HepG2 (cell line): ENCODE measurements at regions not wholly inside any gene's neighbourhood (a gene's known extent, or its start where the extent isn't known, plus 50 kb on each side); places are given as distances from the start of the nearest gene placed in this dataset.

Experiments
- ATAC-seq: fragments of 200-7000 bp; cut with Tn5 transposase; 3 replicates; pipeline ENCODE4 v1.9.1; 2020; ENCODE audit warnings: mild to moderate bottlenecking, moderate library complexity
- BruUV-seq: library from RNA; stranded (reverse); fragments of 400-500 nt; replicated peaks from 2 replicates; lab custom pipeline; 2021; lab: Mats Ljungman, UMichigan
- CTCF ChIA-PET: fragments of 300-600 bp; formaldehyde crosslinking; extraction: SDS; loops from one replicate; lab custom pipeline; 2021; ENCODE audit warnings: low total read pairs, inconsistent platforms, low intra/inter-chr PET ratio; lab: Yijun Ruan, JAX
- POLR2A ChIA-PET: fragments of 350-600 bp; sonication (Branson Sonifier 250); formaldehyde crosslinking; loops from one replicate; lab custom pipeline; 2020; ENCODE audit warnings: antibody characterized with exemption, inconsistent platforms; lab: Yijun Ruan, JAX
- DNase-seq: peaks from one replicate; pipeline ENCODE4 v3.0.0-alpha.2; 2015; ENCODE audit warnings: low spot score
- FAIRE-seq: peaks from 3 replicates; lab custom pipeline; 2011; peaks lifted over from hg19 to GRCh38; lab: Jason Lieb, UNC
- H2AFZ ChIP-seq: one replicate; pipeline ENCODE4 v1.6.1; 2011; ENCODE audit warnings: low read length, inconsistent platforms
- H3K27ac ChIP-seq: fragments of 300-600 bp; 3 replicates; pipeline ENCODE4 v1.8.0; 2011; ENCODE audit warnings: mixed run types, mild to moderate bottlenecking, mixed read lengths, low read length, inconsistent platforms; ENCODE audit not compliant: insufficient read depth; ENCODE audit errors: extremely low read length
- H3K27me3 ChIP-seq, 2 experiments: fragments of 200-600 bp in 1 of 2; 2 replicates in 1 of 2; 3 replicates in 1 of 2; pipeline versions ENCODE4 v1.6.0 to v1.8.0; 2011; ENCODE audit warnings: low read length in 2 of 2, mild to moderate bottlenecking in 2 of 2, moderate library complexity in 2 of 2, inconsistent platforms in 1 of 2; ENCODE audit not compliant: insufficient read depth in 2 of 2, control insufficient read depth in 1 of 2
- H3K36me3 ChIP-seq, 2 experiments: fragments of 200-600 bp in 1 of 2; replicated peaks in 1 of 2; 2 replicates in 1 of 2; 3 replicates in 1 of 2; pipeline versions ENCODE4 v1.5.1 to v1.8.0; 2011; ENCODE audit warnings: low read length in 2 of 2, inconsistent platforms in 1 of 2; ENCODE audit not compliant: insufficient read depth in 2 of 2, control insufficient read depth in 1 of 2
- H3K4me1 ChIP-seq: 2 replicates; pipeline ENCODE4 v1.5.1; 2012; ENCODE audit warnings: low read length, inconsistent platforms; ENCODE audit not compliant: insufficient read depth
- H3K4me2 ChIP-seq: 2 replicates; pipeline ENCODE4 v1.6.0; 2011; ENCODE audit warnings: low read depth, low read length, inconsistent platforms
- H3K4me3 ChIP-seq, 3 experiments: fragments of 200-600 bp in 1 of 3; sonication (generic), shearing (Covaris generic) in 1 of 3; replicated peaks in 1 of 3; 2 replicates each; pipeline ENCODE4 v1.5.1; 2011 to 2016; ENCODE audit warnings: low read length in 3 of 3, inconsistent platforms in 2 of 3, low read depth in 2 of 3, mild to moderate bottlenecking in 2 of 3, control low read depth in 1 of 3, mixed read lengths in 1 of 3; ENCODE audit not compliant: insufficient read depth in 1 of 3
- H3K79me2 ChIP-seq: one replicate; pipeline ENCODE4 v1.6.1; 2011; ENCODE audit warnings: low read length, inconsistent platforms; ENCODE audit not compliant: insufficient read depth
- H3K9ac ChIP-seq: 2 replicates; pipeline ENCODE4 v1.6.0; 2011; ENCODE audit warnings: mild to moderate bottlenecking, low read depth, low read length, inconsistent platforms; ENCODE audit not compliant: insufficient read depth
- H3K9me3 ChIP-seq: 2 replicates; pipeline ENCODE4 v1.5.1; 2012; ENCODE audit warnings: mild to moderate bottlenecking, low read length
- H4K20me1 ChIP-seq: 2 replicates; pipeline ENCODE4 v1.6.0; 2011; ENCODE audit warnings: inconsistent platforms, mild to moderate bottlenecking, low read length, moderate library complexity; ENCODE audit not compliant: insufficient read depth
- CEBPG ChIP-seq: IDR thresholded peaks from 2 replicates; pipeline ENCODE4 v1.6.1; 2016
- HOXA7 ChIP-seq: sonication (generic); formaldehyde crosslinking; IDR thresholded peaks from 2 replicates; pipeline ENCODE4 v1.8.1; 2022; ENCODE audit warnings: mild to moderate bottlenecking, missing genetic modification reagents, moderate library complexity
- NCOA2 ChIP-seq: sonication (generic); formaldehyde crosslinking; IDR thresholded peaks from 2 replicates; pipeline ENCODE4 v1.8.0; 2022; ENCODE audit warnings: inconsistent platforms
- PHF8 ChIP-seq: sonication (generic); formaldehyde crosslinking; IDR thresholded peaks from 2 replicates; pipeline ENCODE4 v1.5.0; 2020; ENCODE audit warnings: missing genetic modification reagents
- ZBTB3 ChIP-seq: sonication (generic); formaldehyde crosslinking; IDR thresholded peaks from 2 replicates; pipeline ENCODE4 v1.4.0; 2020; ENCODE audit warnings: low read depth, mild to moderate bottlenecking, moderate library complexity, missing genetic modification reagents, borderline replicate concordance
- ZNF12 ChIP-seq: sonication (generic); formaldehyde crosslinking; IDR thresholded peaks from 2 replicates; pipeline ENCODE4 v1.5.0; 2020; ENCODE audit warnings: missing genetic modification reagents
- ZNF143 ChIP-seq: sonication (generic); formaldehyde crosslinking; IDR thresholded peaks from 2 replicates; pipeline ENCODE4 v1.4.0; 2020; ENCODE audit warnings: missing genetic modification reagents
- WGBS: methylation state at CpG from one replicate; pipeline ENCODE4 v1.1.6; 2017; ENCODE audit warnings: low lambda C conversion rate; 5-methylcytosine and 5-hydroxymethylcytosine counted together
- in situ Hi-C: cut with HindIII; loops from 2 replicates; pipeline ENCODE4 v1.10.0; 2017; ENCODE audit warnings: low pct_unique_long_range_greater_than_20kb; ENCODE audit not compliant: extremely low pct_ligation_motif_present
- intact Hi-C: fragments of 100-400 bp; cut with micrococcal nuclease; formaldehyde crosslinking; loops from one replicate; pipeline ENCODE4 v1.10.0; 2022; ENCODE audit not compliant: unreplicated experiment
- TF ChIP-seq, protein P1 (sequence below): sonication (generic); formaldehyde crosslinking; IDR thresholded peaks from 2 replicates; pipeline ENCODE4 v1.9.0; 2021; ENCODE audit warnings: missing genetic modification reagents, borderline replicate concordance
- TF ChIP-seq, protein P2 (sequence below): sonication (generic); formaldehyde crosslinking; IDR thresholded peaks from 2 replicates; pipeline ENCODE4 v1.5.1; 2020; ENCODE audit warnings: mild to moderate bottlenecking, missing genetic modification reagents, borderline replicate concordance

DNA sequence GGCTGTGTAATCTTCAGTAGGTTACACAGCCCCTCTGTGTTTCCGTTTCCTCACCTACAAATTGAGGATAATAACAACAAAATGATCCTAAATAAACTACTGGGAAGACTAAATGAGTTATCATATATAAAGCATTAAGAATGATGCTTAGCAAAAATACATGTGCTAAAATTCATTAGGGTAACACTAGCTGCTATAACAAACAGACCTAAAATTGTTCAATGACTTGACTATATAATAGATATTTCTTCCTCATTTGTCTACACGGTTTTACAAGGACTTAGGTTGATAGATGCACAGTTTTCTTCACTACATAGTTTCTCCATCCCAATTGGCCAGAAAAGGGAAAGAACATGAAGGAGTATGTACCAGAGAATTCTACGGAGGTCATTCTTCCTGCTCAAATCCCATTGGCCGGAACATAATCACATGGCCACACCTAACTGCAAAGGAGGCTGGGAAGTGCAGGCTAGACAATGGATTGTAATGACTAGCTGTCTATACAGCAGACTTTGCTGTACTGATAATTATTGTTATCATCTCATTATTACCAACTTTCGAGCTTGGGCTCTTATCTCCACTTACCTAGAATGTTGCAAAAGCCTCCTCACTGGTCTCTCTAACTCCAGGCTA is 223.5 kb upstream of the NUDT4 start:
- Histone ChIP-seq H3K27ac (no peak overlapping the region), H3K4me3 (no peak overlapping the region), H4K20me1 (no peaks in the 10 kb centered on the region), H2AFZ (no peak overlapping the region), H3K79me2 (no peaks in the 10 kb centered on the region), H3K9me3 (no peaks in the 10 kb centered on the region), H3K4me1 (peaks cover 37% of the 10 kb centered on the region), H3K4me2 (peak overlapping the region; percentile 21; the same call in 1 of the 2 replicates), H3K9ac (no peak overlapping the region), H3K36me3 (no peaks in the 10 kb centered on the region), H3K27me3 (peaks cover 0 to 2% of the 10 kb centered on the region in 2 experiments; a peak in 1 of 5 replicates)
- in situ Hi-C loops: no loop called here
- ChIA-PET CTCF (no interaction called here), POLR2A (interaction anchor here (1.1 kb wide), 1 partner anchor 14 kb away, joined by 5 read pairs; no protein-coding TSS in a partner anchor)
- no TSS peak for BruUV-seq
- FAIRE-seq: no peak
- TF ChIP-seq ZNF12 (CRISPR knock-in tag) (peak; percentile 84), HOXA7 (CRISPR knock-in tag) (no peak), ZNF143 (CRISPR knock-in tag) (0 out of 2 replicates have a peak, but pooled peaks have one; percentile 25)
- TF ChIP-seq, protein P1, sequence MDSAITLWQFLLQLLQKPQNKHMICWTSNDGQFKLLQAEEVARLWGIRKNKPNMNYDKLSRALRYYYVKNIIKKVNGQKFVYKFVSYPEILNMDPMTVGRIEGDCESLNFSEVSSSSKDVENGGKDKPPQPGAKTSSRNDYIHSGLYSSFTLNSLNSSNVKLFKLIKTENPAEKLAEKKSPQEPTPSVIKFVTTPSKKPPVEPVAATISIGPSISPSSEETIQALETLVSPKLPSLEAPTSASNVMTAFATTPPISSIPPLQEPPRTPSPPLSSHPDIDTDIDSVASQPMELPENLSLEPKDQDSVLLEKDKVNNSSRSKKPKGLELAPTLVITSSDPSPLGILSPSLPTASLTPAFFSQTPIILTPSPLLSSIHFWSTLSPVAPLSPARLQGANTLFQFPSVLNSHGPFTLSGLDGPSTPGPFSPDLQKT (CRISPR knock-in tag): no peak
- no peak for DNase-seq
- ATAC-seq: no peak
- WGBS: 67% methylated on average over 5 of the region's 5 CpGs
- intact Hi-C loops: no loop called here

DNA sequence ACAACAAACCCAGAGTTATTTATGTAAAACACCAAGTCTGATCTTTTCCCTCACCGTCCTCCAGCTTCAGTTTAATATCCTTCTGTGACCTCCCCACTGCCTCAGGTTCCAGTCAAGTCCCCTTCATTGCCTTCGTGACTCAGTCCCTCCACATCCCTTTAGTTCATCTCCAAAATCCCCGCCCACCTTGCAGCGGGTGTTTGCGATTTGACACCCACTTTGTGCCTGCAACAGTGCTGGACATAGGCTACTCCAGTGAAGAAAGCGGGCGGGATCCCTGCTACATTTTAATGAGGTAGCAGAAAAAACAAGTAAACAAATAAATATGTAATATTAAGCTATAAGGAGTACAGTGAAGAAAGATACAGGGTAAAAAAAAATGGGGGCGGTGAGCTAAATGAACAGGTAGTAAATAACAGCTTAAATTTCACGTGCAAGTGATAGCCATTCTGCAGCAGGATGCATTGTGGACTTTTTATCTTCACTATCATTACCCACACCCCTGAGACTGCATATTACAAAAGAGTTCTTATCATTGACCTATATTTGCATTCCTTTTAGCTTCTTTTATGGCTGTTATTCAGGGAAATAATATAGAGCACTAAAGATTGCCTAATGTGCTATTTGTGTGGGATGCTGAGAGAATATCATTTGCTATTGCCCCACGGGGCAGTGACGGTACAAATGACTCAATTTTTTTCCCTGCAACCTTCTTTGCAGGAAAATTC is 222.8 kb upstream of the NUDT4 start:
- Histone ChIP-seq H3K4me1 (peaks cover 37% of the 10 kb centered on the region), H3K4me3 (no peak overlapping the region), H3K9me3 (no peaks in the 10 kb centered on the region), H4K20me1 (no peaks in the 10 kb centered on the region), H2AFZ (no peak overlapping the region), H3K27me3 (peaks cover 0 to 2% of the 10 kb centered on the region in 2 experiments; a peak in 1 of 5 replicates), H3K9ac (no peak overlapping the region), H3K27ac (no peak overlapping the region), H3K4me2 (peak overlapping the region; percentile 9), H3K36me3 (no peaks in the 10 kb centered on the region), H3K79me2 (no peaks in the 10 kb centered on the region)
- in situ Hi-C loops: no loop called here
- intact Hi-C loops: no loop called here
- FAIRE-seq: no peak
- BruUV-seq: no TSS peak
- WGBS: 36% methylated on average over 11 of the region's 11 CpGs
- no peak for ATAC-seq
- ChIA-PET POLR2A (interaction anchor here (1.1 kb wide), 1 partner anchor 13 kb away, joined by 5 read pairs; no protein-coding TSS in a partner anchor), CTCF (no interaction called here)
- no peak for DNase-seq
- TF ChIP-seq ZBTB3 (CRISPR knock-in tag) (no peak), CEBPG (0 out of 2 replicates have a peak, but pooled peaks have one; percentile 14), PHF8 (CRISPR knock-in tag) (no peak), NCOA2 (CRISPR knock-in tag) (no peak)
- TF ChIP-seq, protein P2, sequence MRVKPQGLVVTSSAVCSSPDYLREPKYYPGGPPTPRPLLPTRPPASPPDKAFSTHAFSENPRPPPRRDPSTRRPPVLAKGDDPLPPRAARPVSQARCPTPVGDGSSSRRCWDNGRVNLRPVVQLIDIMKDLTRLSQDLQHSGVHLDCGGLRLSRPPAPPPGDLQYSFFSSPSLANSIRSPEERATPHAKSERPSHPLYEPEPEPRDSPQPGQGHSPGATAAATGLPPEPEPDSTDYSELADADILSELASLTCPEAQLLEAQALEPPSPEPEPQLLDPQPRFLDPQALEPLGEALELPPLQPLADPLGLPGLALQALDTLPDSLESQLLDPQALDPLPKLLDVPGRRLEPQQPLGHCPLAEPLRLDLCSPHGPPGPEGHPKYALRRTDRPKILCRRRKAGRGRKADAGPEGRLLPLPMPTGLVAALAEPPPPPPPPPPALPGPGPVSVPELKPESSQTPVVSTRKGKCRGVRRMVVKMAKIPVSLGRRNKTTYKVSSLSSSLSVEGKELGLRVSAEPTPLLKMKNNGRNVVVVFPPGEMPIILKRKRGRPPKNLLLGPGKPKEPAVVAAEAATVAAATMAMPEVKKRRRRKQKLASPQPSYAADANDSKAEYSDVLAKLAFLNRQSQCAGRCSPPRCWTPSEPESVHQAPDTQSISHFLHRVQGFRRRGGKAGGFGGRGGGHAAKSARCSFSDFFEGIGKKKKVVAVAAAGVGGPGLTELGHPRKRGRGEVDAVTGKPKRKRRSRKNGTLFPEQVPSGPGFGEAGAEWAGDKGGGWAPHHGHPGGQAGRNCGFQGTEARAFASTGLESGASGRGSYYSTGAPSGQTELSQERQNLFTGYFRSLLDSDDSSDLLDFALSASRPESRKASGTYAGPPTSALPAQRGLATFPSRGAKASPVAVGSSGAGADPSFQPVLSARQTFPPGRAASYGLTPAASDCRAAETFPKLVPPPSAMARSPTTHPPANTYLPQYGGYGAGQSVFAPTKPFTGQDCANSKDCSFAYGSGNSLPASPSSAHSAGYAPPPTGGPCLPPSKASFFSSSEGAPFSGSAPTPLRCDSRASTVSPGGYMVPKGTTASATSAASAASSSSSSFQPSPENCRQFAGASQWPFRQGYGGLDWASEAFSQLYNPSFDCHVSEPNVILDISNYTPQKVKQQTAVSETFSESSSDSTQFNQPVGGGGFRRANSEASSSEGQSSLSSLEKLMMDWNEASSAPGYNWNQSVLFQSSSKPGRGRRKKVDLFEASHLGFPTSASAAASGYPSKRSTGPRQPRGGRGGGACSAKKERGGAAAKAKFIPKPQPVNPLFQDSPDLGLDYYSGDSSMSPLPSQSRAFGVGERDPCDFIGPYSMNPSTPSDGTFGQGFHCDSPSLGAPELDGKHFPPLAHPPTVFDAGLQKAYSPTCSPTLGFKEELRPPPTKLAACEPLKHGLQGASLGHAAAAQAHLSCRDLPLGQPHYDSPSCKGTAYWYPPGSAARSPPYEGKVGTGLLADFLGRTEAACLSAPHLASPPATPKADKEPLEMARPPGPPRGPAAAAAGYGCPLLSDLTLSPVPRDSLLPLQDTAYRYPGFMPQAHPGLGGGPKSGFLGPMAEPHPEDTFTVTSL (CRISPR knock-in tag): no peak
